ENCODE measurements at regions not wholly inside any gene's neighbourhood (a gene's known extent, or its start where the extent isn't known, plus 50 kb on each side); places are given as distances from the start of the nearest gene placed in this dataset.

- TF ChIP-seq, protein P1, sequence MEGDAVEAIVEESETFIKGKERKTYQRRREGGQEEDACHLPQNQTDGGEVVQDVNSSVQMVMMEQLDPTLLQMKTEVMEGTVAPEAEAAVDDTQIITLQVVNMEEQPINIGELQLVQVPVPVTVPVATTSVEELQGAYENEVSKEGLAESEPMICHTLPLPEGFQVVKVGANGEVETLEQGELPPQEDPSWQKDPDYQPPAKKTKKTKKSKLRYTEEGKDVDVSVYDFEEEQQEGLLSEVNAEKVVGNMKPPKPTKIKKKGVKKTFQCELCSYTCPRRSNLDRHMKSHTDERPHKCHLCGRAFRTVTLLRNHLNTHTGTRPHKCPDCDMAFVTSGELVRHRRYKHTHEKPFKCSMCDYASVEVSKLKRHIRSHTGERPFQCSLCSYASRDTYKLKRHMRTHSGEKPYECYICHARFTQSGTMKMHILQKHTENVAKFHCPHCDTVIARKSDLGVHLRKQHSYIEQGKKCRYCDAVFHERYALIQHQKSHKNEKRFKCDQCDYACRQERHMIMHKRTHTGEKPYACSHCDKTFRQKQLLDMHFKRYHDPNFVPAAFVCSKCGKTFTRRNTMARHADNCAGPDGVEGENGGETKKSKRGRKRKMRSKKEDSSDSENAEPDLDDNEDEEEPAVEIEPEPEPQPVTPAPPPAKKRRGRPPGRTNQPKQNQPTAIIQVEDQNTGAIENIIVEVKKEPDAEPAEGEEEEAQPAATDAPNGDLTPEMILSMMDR (conservative IDR thresholded peaks at IDR 0.05 in 1 of 2, IDR thresholded peaks at IDR 0.05 in 1 of 2; ENCODE audit: extremely low read depth in 1 of 2, insufficient read depth in 1 of 2, low read depth in 1 of 2, low read length in 2 of 2), result no peak
- TF ChIP-seq EZH2 (IDR thresholded peaks at IDR 0.05; ENCODE audit: borderline replicate concordance, low read length), result no peak
These were observed 525.5 kb upstream of the ZFP42 start for GRCh38 chr4:187470061-187470460.

Data from mammary epithelial cell (primary cell).